GM23338 (cell line): ENCODE measurements at regions not wholly inside any gene's neighbourhood (a gene's known extent, or its start where the extent isn't known, plus 50 kb on each side); places are given as distances from the start of the nearest gene placed in this dataset.

ENCODE experiments used
- EZH2 ChIP-seq: fragments of 200-600 bp; sonication (generic); IDR thresholded peaks from one replicate; pipeline ENCODE4 v1.8.0; 2017; ENCODE audit warnings: antibody characterized with exemption, mild to moderate bottlenecking, low read depth; ENCODE audit not compliant: unreplicated experiment
- EZH2phosphoT487 ChIP-seq: fragments of 200-600 bp; sonication (generic); IDR thresholded peaks from one replicate; pipeline ENCODE4 v1.8.1; 2018; ENCODE audit warnings: antibody characterized with exemption; ENCODE audit not compliant: unreplicated experiment
- POLR2AphosphoS5 ChIP-seq: IDR thresholded peaks from 2 replicates; pipeline ENCODE4 v1.6.1; 2016; ENCODE audit warnings: antibody characterized with exemption, low read depth
- ZNF331 ChIP-seq: fragments of 250-450 bp; sonication (Bioruptor Pico); IDR thresholded peaks from 2 replicates; pipeline ENCODE4 v1.5.0; 2020; ENCODE audit warnings: low read depth, mild to moderate bottlenecking, moderate library complexity
- TF ChIP-seq, protein P1 (sequence below), 2 experiments: fragments of 200-600 bp in 1 of 2; sonication (generic) in 1 of 2; conservative IDR thresholded peaks; 2 replicates each; pipeline versions ENCODE4 v1.5.1 to v1.6.1; 2016 to 2017; ENCODE audit warnings: antibody characterized with exemption in 2 of 2, low read depth in 2 of 2, mild to moderate bottlenecking in 2 of 2, moderate library complexity in 1 of 2
- TF ChIP-seq, protein P2 (sequence below): fragments of 250-450 bp; sonication (Bioruptor Pico); IDR thresholded peaks from 2 replicates; pipeline ENCODE4 v1.5.0; 2020; ENCODE audit warnings: mild to moderate bottlenecking, moderate library complexity
- TF ChIP-seq, protein P3 (sequence below): IDR thresholded peaks from one replicate; pipeline ENCODE4 v1.6.1; 2018; ENCODE audit warnings: antibody characterized with exemption; ENCODE audit not compliant: unreplicated experiment

DNA sequence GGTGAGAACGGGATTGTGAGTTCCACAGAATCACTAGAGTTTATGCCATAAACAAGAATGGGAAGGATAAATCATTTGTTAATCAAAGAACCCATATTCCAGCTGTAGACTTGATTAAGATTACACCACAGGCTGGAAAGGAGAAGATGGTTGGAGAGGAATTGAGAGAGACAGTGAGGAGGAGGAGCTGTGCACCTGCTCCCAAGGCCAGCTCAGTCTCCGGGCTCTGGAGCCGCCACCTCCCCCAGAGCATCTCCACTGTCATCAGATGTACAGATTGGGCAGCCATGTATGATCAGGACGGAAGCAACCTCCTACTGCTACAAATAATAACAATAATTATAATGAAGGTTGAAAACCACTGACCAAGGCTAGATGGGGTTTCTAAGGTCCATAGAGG, 170.0 kb downstream of the MINAR1 start:
- TF ChIP-seq, protein P1, sequence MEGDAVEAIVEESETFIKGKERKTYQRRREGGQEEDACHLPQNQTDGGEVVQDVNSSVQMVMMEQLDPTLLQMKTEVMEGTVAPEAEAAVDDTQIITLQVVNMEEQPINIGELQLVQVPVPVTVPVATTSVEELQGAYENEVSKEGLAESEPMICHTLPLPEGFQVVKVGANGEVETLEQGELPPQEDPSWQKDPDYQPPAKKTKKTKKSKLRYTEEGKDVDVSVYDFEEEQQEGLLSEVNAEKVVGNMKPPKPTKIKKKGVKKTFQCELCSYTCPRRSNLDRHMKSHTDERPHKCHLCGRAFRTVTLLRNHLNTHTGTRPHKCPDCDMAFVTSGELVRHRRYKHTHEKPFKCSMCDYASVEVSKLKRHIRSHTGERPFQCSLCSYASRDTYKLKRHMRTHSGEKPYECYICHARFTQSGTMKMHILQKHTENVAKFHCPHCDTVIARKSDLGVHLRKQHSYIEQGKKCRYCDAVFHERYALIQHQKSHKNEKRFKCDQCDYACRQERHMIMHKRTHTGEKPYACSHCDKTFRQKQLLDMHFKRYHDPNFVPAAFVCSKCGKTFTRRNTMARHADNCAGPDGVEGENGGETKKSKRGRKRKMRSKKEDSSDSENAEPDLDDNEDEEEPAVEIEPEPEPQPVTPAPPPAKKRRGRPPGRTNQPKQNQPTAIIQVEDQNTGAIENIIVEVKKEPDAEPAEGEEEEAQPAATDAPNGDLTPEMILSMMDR (conservative IDR thresholded peaks at IDR 0.05; ENCODE audit: low read depth in 2 of 2) = no peak
- TF ChIP-seq POLR2AphosphoS5 (no peak), EZH2 (no peak), EZH2phosphoT487 (no peak), ZNF331 (CRISPR knock-in tag) (no peak)
- TF ChIP-seq, protein P2, sequence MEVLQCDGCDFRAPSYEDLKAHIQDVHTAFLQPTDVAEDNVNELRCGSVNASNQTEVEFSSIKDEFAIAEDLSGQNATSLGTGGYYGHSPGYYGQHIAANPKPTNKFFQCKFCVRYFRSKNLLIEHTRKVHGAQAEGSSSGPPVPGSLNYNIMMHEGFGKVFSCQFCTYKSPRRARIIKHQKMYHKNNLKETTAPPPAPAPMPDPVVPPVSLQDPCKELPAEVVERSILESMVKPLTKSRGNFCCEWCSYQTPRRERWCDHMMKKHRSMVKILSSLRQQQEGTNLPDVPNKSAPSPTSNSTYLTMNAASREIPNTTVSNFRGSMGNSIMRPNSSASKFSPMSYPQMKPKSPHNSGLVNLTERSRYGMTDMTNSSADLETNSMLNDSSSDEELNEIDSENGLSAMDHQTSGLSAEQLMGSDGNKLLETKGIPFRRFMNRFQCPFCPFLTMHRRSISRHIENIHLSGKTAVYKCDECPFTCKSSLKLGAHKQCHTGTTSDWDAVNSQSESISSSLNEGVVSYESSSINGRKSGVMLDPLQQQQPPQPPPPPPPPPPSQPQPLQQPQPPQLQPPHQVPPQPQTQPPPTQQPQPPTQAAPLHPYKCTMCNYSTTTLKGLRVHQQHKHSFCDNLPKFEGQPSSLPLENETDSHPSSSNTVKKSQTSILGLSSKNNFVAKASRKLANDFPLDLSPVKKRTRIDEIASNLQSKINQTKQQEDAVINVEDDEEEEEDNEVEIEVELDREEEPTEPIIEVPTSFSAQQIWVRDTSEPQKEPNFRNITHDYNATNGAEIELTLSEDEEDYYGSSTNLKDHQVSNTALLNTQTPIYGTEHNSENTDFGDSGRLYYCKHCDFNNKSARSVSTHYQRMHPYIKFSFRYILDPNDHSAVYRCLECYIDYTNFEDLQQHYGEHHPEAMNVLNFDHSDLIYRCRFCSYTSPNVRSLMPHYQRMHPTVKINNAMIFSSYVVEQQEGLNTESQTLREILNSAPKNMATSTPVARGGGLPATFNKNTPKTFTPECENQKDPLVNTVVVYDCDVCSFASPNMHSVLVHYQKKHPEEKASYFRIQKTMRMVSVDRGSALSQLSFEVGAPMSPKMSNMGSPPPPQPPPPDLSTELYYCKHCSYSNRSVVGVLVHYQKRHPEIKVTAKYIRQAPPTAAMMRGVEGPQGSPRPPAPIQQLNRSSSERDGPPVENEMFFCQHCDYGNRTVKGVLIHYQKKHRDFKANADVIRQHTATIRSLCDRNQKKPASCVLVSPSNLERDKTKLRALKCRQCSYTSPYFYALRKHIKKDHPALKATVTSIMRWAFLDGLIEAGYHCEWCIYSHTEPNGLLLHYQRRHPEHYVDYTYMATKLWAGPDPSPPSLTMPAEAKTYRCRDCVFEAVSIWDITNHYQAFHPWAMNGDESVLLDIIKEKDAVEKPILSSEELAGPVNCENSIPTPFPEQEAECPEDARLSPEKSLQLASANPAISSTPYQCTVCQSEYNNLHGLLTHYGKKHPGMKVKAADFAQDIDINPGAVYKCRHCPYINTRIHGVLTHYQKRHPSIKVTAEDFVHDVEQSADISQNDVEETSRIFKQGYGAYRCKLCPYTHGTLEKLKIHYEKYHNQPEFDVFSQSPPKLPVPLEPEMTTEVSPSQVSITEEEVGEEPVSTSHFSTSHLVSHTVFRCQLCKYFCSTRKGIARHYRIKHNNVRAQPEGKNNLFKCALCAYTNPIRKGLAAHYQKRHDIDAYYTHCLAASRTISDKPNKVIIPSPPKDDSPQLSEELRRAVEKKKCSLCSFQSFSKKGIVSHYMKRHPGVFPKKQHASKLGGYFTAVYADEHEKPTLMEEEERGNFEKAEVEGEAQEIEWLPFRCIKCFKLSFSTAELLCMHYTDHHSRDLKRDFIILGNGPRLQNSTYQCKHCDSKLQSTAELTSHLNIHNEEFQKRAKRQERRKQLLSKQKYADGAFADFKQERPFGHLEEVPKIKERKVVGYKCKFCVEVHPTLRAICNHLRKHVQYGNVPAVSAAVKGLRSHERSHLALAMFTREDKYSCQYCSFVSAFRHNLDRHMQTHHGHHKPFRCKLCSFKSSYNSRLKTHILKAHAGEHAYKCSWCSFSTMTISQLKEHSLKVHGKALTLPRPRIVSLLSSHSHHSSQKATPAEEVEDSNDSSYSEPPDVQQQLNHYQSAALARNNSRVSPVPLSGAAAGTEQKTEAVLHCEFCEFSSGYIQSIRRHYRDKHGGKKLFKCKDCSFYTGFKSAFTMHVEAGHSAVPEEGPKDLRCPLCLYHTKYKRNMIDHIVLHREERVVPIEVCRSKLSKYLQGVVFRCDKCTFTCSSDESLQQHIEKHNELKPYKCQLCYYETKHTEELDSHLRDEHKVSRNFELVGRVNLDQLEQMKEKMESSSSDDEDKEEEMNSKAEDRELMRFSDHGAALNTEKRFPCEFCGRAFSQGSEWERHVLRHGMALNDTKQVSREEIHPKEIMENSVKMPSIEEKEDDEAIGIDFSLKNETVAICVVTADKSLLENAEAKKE (CRISPR knock-in tag) = no peak
- TF ChIP-seq, protein P3, sequence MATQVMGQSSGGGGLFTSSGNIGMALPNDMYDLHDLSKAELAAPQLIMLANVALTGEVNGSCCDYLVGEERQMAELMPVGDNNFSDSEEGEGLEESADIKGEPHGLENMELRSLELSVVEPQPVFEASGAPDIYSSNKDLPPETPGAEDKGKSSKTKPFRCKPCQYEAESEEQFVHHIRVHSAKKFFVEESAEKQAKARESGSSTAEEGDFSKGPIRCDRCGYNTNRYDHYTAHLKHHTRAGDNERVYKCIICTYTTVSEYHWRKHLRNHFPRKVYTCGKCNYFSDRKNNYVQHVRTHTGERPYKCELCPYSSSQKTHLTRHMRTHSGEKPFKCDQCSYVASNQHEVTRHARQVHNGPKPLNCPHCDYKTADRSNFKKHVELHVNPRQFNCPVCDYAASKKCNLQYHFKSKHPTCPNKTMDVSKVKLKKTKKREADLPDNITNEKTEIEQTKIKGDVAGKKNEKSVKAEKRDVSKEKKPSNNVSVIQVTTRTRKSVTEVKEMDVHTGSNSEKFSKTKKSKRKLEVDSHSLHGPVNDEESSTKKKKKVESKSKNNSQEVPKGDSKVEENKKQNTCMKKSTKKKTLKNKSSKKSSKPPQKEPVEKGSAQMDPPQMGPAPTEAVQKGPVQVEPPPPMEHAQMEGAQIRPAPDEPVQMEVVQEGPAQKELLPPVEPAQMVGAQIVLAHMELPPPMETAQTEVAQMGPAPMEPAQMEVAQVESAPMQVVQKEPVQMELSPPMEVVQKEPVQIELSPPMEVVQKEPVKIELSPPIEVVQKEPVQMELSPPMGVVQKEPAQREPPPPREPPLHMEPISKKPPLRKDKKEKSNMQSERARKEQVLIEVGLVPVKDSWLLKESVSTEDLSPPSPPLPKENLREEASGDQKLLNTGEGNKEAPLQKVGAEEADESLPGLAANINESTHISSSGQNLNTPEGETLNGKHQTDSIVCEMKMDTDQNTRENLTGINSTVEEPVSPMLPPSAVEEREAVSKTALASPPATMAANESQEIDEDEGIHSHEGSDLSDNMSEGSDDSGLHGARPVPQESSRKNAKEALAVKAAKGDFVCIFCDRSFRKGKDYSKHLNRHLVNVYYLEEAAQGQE = no peak
